ENCODE measurements at regions not wholly inside any gene's neighbourhood (a gene's known extent, or its start where the extent isn't known, plus 50 kb on each side); places are given as distances from the start of the nearest gene placed in this dataset.

DNA sequence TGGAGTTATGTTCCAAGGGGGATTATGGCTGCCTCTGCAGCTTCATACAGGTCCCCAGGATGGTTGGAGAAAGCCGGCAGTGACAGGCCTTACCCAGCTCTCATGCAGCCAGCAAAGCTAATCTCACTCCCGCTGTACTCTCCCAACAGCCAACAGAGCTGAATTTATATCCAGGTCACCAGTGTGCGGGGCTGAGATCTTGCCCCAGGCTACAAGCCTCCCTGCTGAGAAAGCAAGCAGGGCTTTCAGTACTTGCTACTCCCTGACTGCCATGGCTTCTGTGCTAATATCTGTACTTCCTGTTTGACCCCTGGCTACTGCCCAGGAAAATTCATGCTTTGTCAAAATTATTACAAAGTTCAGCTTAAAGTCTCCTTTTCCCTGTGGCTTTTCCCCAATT lies 92.9 kb downstream of the ATP23 start:
- TF ChIP-seq, protein P1, sequence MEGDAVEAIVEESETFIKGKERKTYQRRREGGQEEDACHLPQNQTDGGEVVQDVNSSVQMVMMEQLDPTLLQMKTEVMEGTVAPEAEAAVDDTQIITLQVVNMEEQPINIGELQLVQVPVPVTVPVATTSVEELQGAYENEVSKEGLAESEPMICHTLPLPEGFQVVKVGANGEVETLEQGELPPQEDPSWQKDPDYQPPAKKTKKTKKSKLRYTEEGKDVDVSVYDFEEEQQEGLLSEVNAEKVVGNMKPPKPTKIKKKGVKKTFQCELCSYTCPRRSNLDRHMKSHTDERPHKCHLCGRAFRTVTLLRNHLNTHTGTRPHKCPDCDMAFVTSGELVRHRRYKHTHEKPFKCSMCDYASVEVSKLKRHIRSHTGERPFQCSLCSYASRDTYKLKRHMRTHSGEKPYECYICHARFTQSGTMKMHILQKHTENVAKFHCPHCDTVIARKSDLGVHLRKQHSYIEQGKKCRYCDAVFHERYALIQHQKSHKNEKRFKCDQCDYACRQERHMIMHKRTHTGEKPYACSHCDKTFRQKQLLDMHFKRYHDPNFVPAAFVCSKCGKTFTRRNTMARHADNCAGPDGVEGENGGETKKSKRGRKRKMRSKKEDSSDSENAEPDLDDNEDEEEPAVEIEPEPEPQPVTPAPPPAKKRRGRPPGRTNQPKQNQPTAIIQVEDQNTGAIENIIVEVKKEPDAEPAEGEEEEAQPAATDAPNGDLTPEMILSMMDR (IDR thresholded peaks at IDR 0.05) = no peak
- TF ChIP-seq POLR2A (IDR thresholded peaks at IDR 0.05) = no peak

All from esophagus squamous epithelium (tissue), 4 donors.